ENCODE measurements at regions not wholly inside any gene's neighbourhood (a gene's known extent, or its start where the extent isn't known, plus 50 kb on each side); places are given as distances from the start of the nearest gene placed in this dataset.
"Not testable (repeated sequence)": the region's sequence is repeated elsewhere in the genome, so short reads cannot be mapped to it uniquely, and the experiment has no call there.

GRCh38 chr5:33074548-33074947, 363.4 kb downstream of the NPR3 start:
- DNase-seq = no peak

GRCh38 chr5:33075731-33076130, 364.6 kb downstream of the NPR3 start:
- DNase-seq = no peak

DNA sequence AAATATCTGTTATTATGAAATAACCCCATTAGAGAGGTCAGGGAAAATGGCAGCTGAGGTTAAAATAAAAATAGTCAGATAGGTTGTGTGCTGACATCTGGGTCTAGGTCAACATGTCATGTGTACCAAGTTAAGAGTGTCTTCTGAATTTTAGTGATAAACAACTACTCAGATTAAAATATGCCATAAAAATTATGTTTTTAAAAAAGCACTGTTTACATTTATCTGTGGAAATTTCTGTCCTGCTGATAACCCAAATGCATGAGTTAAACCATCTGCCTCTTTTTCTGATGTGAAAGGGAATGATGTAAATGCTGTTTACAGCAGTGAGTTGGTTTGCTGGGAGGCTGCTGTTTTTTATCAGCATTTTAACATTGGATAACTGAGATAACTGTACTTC, 361.2 kb upstream of the TARS1 start:
- no peak for DNase-seq

DNA sequence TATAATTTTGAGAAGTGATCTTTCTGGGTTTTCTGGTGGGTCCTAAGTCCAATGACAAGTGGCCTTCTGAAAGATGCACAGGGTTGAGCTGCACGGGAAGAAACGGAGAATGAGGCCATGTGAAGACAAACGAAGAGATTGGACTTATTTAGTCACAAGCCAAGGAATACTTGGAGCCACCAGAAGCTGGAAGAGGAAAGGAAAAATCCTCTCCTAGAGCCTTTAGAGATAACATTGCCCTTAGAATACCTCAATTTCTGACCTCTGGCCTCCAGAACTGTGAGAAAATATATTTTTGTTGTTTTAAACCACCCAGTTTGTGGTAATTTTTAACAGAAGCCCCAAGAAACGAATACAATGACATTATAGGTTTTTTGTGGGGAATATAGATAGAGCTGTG, 360.5 kb upstream of the TARS1 start:
- no peak for DNase-seq

DNA sequence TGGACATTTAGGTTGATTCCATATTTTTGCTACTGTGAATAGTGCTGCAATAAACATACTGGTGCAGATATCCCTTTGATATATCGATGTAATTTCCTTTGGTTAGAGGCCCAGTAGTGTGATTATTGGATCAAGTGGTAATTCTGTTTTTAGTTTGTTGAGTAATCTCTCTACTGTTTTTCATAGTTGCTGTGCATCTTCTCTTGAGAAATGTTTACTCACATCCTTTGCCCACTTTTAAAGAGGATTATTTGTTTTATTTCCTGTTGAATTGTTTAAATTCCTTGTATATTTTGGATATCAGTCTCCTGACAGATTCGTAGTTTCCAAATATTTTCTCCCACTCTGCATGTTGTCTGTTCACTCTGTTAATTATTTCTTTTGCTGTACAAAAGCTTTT, 352.6 kb upstream of the TARS1 start:
- no peak for DNase-seq

GRCh38 chr5:33091571-33092363, 349.0 kb upstream of the TARS1 start:
- no peak for DNase-seq

DNA sequence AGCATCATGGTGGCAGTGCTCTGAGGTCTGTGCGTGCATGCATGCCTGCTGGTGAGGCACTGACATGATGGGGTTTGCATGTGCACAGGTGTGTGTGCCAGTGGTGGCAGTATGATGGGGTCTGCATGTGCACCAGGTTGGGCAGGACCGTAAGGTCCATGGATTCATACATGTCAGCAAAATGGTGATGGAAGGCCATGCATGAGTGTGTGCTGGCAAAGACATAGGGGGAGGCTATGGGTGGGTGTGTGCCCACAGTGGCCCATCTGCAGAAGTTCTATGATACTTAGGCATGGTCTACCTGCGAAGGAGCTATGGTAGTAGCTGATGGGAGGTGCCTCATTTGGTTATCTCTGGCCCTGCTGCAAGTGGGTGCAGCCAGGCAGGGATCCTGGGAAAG, 348.0 kb upstream of the TARS1 start:
- DNase-seq = no peak

- DNase-seq = no peak
Observed at GRCh38 chr5:33102551-33102950, 338.2 kb upstream of the TARS1 start.

- no peak for DNase-seq
Observed at GRCh38 chr5:33105521-33105941, 335.2 kb upstream of the TARS1 start.

DNA sequence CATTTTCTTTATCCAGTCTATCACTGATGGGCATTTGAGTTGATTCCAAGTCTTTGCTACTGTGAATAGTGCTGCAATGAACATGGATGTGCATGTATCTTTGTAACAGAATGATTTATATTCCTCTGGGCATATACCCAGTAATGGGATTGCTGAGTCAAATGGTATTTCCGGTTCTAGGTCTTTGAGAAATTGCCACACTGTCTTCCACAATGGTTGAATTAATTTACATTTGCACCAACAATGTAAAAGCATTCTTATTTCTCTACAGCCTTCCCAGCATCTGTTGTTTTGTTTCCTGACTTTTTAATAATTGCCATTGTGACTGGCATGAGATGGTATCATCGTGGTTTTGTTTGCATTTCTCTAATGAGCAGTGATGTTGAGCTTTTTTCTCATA, 330.3 kb upstream of the TARS1 start:
- DNase-seq = not testable (repeated sequence)

- DNase-seq = no peak
Observed at GRCh38 chr5:33114361-33114760, 326.4 kb upstream of the TARS1 start.

- DNase-seq = no peak
Observed at GRCh38 chr5:33115467-33115866, 325.3 kb upstream of the TARS1 start.

DNA sequence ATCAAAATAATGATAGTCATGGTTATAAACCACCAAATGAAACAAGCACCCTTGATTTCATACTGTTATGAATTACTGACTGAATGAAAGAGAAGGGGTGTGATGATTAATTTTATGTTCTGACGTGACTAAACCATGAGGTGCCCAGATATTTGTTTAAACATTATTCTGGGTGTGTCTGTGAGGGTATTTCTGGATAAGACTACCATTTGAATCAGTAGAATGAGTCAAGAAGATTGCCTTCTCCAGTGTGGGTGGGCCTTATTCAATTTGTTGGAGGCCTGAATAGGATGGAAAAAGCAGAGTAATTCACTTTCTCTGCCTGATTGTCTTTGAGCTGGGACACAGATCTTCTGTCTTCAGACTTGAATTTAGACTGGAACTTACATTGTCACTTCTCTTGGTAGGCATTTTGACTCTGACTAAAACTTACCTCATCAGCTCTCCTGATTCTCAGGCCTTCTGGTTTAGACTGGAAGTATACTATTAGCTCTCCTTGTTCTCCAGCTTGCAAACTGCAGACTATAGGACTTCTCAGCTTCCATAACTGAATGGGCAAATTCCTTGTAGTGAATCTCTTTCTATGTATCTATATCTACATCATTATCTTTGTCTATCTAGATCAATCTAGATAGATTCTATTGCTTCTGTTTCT, 321.9 kb upstream of the TARS1 start:
- DNase-seq = no peak

DNA sequence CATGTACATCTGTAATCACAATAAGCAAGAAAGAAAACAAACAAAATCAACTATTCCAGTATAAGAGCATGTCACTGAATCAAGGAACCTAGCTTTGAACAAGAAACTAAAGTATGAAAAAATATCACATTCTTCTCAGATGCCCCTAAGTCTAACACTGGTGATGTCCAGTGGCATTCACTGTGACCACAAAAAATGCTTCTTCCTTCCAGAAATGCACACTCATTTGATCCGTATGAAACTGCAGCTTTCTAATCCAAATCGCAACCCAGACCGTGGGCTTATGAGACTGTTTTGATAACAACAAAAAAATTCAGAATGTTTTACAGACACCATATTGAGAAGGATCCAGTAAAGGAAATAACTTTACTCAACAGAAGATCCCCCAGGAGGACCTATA, 320.1 kb upstream of the TARS1 start:
- DNase-seq = no peak

GRCh38 chr5:33129309-33129708, 311.5 kb upstream of the TARS1 start:
- no peak for DNase-seq

DNA sequence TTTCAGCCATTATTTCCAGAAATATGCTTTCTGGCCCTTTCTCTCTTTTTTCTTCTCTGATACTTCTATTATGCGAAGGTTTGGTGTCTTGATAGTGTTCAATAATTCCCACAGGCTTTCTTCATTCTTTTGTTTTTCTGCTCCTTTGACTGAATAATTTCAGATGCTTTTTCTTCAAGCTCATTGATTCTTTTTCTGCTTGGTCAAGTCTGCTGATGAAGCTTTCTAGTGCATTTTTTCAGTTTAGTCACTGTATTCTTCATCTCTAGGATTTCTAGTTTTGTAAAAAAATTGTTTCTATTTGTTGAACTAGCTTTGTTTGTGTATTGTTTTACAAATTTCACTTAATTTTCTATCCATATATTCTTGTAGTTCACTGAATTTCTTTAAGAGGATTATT, 304.0 kb upstream of the TARS1 start:
- DNase-seq = no peak

GRCh38 chr5:33138145-33138544, 302.6 kb upstream of the TARS1 start:
- DNase-seq = not testable (repeated sequence)

DNA sequence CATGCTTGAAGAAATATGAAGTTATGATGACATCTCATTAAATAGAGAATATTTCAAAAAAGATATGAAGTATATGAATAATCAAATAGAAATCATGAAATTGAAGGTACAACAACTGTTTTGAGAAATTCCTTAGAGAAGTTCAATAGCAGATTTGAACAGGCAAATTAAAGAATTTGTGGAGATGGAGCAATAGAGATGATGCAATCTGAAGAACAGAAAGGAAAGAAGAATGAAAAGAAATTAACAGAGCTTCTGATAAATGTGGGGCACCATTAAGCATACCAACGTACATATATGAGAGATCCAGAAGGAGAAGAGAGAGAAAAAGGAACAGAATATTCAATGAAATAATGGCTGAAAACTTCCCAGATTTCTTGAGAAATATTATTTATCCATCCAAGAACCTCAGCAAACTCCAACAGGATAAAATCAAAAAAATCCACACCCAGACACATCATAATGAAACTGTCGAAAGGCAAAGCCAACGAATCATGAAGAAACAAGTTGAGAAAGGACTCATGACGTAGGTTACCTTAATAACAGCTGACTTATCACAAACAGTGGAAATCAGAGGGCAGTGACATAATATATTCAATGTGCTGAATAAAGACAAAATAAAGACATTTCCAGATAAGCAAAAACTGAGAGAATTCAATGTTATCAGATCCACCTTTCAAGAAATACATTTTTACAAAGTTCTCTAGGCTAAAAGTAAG, 297.2 kb upstream of the TARS1 start:
- no peak for DNase-seq

DNA sequence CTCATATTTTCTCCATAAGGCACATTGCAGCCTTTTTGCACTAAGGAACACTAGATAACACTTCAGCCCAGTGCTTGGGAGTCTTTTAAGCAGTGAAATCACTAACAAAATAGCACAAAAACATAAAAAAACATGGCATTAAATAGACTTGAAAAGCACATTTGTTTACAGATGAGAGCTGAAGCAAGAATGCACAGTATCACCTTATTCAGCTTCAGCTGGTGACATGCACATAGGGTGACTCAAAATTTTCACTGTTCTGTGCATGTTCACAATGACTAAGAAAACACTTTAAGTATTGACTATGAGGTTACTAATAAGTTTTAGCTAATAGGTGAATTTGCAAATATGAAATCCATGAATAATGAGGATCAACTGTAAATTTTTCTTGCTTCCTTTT, 293.9 kb upstream of the TARS1 start:
- DNase-seq = no peak

DNA sequence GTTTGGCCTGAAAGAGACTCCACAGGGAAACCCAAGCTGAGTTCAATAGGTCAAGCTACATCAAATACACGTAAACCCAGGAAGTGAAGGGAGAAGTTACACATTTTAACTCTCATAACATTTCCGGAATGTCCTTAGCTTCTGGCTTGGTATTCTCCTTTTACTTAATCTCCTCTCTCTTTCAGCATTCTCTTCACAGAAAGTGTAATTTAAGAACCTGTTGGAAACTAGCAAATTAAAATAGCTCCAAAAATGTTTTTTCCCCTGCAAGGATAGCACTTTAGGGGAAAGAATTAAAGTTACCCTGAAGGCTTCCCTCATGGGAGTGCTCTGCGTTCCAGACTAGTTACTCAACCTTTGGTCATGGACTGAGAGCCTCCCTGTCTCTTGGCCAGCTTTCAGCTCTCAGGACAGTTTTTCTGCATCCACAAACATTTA, 292.7 kb upstream of the TARS1 start:
- DNase-seq = no peak

DNA sequence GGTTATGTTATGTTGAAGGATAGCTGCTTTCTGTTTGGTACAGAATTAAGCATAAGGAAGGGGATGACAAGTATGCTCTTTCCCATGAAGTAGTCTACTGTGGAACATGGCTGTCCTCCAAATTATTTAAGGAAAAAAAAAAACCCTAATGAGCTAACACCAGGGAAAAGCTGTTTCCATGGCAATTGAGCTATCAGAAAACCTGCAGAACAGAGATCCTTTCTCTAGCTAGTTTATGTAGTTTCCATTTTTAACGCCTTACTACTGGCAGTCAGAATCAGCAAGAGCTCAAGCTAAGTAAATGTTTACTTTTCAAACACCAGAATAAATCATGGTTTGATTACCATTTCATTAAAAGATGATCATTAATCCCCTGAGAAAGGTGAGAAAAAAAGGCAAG, 287.4 kb upstream of the TARS1 start:
- no peak for DNase-seq

GRCh38 chr5:33153831-33154230, 286.9 kb upstream of the TARS1 start:
- no peak for DNase-seq

- DNase-seq = no peak
Observed at GRCh38 chr5:33160871-33161270, 279.9 kb upstream of the TARS1 start.

- no peak for DNase-seq
Observed at GRCh38 chr5:33161421-33161820, 279.3 kb upstream of the TARS1 start.
